GM19025 (cell line): ENCODE measurements at regions not wholly inside any gene's neighbourhood (a gene's known extent, or its start where the extent isn't known, plus 50 kb on each side); places are given as distances from the start of the nearest gene placed in this dataset.

Source experiments
- ATAC-seq: cut with Tn5 transposase; IDR thresholded peaks from one replicate; pipeline ENCODE4 v1.9.1; 2021; ENCODE audit warnings: mild to moderate bottlenecking, low read depth, moderate library complexity; ENCODE audit not compliant: unreplicated experiment

DNA sequence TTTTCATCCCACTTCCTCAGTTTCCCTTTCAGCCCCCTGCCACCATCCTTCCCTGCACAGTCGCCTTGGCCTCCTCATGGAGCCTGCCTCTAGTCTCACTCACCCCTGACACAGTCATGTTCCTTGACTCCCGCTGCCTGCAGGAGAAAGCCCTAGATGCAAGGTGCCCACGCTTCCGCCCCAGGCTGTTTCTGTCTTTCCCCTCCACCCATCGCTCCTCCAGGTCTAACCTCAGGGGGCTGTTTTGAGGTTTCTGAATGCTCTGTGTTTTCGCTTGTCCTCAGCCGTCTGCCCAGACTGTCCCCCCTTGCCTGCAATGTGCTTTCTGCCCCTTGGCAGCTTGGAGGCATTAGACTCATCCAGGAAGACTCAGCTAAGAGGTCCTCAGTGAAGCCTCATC is 89.9 kb downstream of the EMX2 start:
- no peak for ATAC-seq

DNA sequence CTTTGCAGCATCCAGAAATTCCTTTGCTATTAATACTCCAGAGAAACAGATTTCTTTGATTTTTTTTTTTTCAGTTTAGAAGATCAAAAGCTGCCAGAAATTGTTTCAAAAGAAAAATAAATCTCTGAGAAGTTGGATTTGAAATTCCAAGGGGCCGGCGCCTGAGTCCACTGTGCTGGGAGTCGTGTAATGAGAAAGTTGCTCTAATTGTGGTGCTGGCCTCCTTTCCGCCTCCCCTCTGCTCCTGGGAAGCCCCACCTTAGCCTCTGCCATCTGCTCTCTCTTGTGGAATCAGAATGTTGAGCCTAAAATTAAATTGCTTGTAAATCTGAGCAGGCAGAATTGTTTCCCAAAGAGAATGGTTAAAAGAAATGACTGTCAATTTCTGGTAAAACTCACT is 93.3 kb downstream of the EMX2 start:
- ATAC-seq, result no peak

DNA sequence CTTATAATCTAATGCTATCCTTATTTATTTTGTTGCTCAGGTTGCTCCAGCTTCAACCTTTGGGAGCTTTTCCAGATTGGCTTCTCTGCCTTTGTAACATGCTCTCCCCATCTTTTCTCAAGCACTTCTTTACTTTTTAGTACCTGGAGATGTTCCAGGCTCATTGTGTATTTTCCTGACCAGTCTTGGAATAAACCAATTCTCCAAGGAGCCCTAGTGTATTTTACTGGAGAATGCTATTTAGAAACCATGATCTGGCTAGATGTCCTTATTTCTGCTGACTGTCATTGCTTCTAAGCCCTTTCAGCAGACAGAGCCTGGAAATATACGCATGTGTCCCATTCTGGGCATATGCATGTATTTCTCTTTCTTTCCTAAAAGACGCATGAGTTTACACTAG is 95.7 kb downstream of the EMX2 start:
- ATAC-seq, result no peak

DNA sequence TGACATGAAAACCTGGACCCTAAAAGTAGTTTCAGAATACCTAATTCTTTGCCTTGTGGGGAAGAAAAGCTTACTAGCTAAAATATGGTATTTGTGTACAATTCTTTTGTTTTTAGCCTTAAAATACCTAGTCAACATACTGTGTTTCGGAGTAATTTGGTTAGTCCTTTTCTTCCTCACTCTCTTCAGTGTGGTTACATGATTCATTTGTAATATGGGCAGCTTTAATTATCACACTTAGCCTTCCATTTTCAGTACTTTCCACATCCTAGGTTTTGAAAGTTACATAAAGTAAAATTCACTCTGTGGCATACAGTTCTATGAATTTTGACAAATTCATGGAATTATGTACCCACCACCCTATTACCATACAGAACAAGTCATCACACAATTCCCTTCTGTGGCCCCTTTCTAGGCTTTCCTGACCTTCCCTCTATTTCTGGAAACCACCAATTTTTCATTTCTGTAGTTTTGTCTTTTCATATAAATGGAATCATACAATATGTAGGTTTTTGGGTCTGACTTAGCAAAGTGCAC is 96.2 kb downstream of the EMX2 start:
- ATAC-seq, result no peak

DNA sequence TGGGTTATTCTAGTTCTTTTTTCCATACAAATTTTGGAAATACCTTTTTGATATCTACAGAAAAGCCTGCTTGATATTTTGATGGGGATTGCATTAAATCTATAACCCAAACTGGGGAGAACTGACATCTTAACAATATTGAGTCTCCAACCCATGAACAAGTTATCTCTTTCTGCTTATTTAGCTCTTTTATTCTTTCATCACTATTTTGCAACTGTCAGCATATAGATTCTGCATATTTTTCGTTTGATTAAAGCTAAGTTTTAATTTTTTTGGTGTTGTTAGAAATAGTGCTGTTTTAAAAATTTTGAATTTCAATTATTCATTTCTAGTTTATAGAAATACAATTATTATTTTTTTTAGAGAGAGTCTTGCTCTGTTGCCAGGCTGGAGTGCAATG is 97.9 kb downstream of the EMX2 start:
- ATAC-seq, result no peak

DNA sequence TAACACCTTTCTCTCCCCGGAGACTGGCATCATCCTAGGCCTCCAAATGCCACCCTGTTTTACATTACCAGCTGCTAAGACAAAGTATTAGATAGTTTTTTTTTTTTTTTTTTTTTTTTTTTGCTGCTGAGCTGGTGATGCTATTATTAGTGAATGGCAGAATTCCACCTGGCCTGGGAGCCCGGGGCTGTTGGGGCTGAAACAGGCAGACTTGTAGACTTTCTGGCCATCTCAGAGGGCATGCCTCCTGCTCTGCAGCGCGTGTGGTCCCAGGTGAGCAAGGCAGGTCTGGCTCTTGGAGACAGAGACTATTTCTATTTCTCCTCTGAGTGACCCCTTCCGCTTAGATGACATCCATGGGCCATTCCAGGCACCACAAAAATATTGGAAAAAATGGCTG is 104.2 kb downstream of the EMX2 start:
- ATAC-seq, result no peak

DNA sequence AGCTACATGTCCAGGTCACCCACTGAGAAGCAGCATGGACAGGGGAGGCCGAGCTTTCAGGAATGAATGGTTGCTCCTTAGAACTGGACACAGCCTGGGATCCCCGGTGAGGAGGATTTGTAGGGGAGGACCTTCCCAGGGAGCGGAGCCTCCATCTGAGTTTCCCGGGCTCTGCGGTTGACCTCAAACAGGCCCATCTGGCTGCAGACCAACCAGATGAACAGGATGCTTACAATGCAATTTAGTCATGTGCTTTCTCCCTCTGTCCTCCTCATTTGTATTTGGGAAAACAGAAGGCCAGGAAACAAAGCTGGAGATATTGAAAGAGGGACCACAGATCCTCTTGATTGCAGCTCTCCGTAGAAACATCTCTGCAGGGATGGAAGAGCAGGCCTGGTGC is 104.8 kb downstream of the EMX2 start:
- ATAC-seq, result no peak

DNA sequence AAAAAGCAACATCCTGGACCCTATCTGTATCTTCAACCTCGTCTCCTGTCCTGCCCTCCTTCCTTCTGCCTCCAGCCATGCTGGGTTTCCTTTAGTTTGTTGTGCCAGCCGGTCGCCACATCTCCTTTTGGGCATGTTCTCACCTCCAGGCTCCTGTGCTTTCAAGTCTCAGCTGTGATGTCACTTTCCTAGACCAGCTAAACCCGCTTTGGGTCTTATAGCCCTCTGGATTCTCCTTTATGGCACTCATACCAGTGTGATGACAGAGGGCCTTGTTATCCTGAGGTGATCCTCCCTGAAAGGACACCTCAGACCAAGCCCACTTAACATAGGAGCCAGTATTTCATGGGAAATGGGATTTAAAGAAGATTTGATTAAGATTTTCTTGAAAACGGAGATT is 108.6 kb downstream of the EMX2 start:
- ATAC-seq, result no peak

DNA sequence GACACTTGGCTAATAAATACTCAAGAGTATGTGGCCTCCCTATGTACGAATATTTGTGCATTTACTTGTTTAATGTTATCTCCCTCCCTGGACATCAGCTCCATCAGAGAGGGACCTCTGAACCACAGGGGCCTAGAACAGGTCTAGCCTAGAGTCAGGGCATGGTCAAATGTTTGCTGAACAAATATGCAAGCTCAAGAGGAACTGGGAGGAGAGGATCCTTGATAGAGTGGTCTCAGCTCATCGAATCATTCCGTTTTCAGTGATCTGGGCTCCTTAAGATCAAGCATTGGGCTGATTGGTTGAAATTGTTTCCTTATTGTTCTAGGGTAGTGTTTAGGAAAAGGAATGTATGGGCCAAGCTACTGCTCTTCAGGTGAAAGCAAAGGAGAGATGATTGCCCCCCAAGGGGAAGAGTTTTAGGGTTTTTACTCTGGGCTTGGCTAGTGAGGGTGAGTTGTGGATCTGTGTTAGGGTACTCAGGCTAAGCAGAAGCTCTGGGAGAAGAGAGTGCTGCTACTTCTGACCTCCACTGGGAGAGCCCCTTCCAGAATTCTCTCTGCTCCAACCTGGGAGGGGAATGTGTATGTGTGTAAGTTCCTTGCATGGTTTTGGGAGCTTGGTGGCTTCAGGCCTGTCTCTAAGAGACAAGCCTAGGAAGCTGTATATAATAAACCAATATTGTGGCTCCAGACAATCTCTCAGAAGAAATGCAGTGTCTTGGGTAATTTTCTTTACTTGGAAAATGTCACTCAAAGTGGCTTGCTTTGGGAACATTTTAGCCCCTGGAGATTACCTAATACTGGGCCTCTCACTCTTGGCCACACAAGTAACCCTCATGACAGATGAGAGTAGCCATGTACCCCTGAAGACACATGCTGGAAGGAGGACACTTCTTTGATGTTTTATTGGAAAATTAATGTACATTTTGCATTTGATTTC is 110.0 kb downstream of the EMX2 start:
- ATAC-seq, result peak; percentile 11

DNA sequence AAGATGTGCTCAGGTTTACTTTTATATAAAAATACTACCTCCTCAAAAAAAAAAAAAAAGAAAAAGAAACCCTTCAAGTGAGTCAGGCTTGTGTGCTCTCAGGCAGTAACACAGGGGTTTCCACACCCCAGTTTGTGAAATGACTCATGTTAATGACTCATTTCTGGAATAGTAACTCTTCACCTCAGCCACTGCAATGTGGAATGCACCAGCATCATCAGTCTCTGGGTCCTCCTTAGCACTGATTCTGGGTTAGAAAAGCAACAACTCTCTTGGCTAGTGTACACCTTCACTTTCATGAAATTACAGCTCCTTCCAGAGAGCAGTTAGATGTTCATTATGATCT is 110.6 kb downstream of the EMX2 start:
- peak; percentile 75 for ATAC-seq

DNA sequence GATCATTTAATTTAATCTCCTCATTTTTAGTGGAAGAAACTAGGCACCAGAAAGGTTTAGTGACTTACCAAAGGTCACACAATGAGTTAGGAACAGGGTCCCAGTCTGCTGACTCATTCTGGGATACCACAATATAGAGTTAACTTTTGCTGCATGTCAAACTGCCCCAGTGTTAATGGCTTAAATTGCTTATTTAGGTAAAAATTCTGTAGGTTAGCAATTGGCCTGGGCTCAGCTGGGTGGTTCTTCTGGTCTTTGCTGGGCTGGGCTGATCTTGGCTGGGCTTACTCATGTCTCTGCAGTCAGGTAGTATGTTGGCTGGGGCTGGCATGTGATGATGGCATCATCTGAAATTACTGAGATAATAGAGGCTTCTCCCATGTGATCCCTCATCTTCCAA is 111.6 kb downstream of the EMX2 start:
- no peak for ATAC-seq

DNA sequence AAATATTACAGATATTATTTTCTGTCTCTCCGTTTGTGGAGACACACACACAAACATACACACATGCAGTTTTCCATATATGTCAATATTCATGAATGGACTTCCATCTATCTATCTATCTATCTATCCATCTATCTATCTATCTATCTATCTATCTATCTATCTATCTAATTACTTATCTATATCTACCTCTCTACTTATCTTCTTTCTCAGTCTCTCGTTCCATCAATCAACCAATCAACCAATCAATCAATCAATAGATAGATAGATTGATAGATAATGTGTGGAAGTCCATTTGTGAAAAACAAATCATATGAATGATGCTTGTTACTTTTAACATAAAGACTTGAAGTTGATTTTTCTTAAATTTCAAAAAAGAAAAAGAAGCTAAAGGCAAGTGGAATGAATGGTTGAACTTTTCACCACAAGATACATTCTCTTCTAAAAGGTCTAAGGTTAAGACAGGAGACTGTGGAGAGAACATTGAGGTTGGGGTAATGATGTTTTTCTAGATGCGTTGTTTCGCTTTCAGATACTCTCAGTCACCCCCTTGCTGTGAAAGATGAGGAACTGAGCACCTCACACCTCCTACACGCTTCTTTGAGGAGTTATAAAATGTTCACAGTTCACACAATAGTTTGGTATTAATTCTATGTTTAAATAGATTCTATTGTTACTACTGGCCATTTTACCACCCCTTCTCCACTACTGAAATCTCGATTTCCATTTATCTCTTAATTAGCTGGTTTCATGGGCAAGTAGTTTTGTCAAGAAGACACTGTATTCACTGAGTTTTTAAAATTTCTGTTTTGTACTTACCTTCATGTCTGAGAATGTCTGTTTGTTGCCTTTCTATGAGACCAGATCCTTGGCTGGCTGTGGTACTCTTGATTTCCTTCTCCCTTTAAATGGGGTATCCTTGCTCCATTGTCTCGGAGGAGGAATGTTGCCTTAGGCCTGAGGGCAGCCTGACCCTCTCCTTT is 114.1 kb downstream of the EMX2 start:
- ATAC-seq, result peak; percentile 79

DNA sequence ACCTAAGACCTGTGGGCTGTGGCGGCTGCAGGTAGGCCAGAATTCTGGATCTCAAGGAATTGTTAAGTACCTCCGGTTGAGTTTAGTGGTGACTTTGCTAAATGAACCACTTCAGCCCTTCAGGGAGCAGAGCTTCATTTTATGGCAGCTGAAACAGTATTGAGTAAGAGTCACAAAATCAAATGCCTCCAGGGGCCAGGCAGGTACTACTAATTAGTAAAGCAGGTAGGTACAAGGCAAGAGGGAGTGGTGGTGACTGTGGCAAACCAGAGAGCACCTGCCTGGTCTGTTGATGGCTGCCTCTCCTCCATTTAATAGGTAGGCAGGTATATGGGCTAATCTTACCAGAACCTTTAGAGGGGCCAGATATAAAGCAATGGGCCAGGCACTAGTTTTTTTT is 118.8 kb downstream of the EMX2 start:
- no peak for ATAC-seq

DNA sequence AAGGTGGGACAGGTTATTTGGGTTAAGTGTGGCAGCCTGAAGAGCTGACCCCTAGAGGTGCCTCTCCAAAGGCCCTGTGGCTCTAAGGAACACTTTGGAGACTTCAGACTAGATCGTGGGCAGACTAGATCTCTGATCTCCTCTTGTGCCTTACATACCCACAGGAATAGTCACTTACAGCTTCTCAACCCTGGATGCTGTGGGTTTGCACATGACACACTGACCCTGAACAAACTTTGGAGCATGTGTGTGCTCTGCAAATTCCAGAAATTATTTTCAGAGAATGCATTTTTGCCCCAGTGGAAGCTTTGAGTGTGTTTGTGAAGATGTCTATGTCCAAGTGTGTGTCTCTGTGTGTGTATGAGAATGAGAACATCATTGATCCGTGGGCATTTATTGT is 119.6 kb downstream of the EMX2 start:
- no peak for ATAC-seq

DNA sequence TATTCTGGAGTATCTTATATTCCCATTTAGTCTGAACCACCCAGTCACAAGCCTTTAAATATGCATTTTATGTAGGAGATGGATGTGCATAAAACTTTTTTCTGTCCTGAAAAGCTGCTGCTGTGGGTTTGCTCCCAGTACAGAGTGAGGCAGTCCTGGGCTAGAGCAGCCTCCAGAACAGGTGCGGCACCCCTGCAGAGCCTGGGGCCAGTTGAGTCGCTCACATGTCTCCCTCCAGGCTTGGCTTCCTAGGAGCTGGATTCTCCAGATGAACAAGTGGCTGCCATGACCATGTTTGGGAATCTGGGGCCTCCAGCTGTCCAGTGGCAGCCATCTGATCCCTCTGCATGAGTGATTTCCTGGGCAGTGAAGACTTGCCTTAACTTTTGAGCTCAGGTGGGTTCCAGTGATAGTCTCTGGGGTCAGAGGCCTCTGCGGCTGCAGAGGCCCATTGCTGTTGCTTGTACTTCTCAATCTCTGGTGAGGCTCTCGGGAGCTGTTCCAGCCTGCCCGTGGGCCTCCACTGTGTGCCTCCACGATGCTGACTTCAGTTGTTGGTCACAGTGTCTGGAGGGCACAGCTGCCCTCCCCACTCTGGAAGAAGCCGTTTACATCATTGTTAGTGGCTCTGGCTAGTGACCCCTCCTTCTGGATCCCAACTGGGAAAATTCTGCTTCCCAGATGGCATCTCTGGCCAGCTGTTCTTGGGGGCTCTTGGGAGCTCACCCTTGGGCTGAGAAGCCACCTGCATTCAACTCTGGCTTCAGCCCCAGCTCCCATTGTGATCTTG is 120.4 kb downstream of the EMX2 start:
- no peak for ATAC-seq

DNA sequence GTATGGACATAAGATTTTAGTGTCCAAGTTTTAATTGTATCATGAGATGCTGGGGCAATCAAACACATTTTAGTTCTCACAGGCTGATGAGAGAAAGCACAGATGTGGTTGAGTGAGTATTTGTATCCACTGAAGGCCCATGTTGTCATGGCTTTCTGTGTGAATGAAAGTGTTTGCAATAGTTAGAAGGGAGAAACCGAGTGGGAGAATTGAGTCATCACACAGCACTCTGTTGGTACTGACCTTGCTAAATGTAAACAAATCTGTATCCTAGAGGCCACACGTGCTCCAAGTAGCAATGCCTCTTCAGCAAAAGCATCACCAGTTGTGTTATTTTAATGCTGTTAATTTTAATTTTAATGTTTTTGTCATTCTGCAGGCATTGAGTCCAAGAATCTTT is 121.2 kb downstream of the EMX2 start:
- peak; percentile 97 for ATAC-seq

DNA sequence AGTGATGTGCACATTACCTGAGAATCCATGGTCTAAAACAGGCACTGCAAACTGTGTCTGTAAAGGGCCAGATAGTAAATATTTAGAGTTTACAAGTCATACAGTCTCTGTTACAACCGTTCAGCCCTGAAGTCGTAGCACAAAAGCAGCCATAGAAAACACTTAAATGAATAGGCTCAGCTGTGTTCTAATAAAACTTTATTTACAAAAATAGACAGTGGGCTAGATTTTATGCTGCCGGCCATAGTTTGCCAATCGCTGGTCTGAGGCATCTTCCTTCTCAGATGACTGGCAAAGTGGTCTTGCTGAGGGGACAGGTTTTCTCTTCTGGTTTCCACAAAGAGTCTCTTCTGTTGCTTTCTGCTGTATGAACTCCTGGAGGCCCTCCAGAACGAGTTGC is 121.7 kb downstream of the EMX2 start:
- no peak for ATAC-seq

DNA sequence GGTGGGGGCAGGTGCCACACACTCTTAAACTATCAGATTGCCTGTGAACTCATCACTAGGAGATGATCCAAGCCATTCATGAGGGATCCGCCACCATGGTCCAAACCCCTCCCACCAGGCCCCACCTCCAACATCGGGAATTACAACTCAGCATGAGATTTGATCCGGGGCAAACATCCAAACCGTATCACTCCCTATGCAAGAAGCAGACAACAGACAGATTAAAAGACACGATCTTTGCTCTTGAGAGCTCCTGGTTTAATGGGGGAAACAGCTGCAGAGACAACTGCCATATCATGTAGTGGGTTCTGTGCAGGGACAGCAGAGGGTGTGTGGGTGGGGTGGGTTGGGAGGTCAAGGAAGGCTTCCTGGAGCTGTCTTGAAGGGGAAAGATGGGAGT is 123.6 kb downstream of the EMX2 start:
- no peak for ATAC-seq

DNA sequence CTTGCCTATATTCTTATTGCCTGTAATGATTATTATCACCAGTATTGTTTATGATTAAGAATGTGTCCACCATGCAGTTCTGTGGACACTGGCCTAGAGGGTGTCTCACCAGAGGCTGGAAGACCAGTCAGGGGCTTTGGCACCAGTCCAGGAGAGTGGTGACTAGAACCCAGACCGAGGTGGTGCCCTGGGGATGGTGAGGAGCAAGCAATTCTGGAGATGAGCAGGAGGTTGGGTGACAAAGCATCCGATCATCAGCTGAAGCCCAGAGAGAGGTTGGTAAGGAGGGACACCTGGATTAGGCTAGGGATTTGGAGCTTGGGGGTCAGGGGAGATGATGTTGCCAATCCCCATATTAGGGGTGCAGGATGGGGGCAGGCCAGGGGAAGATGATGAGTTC is 124.4 kb downstream of the EMX2 start:
- no peak for ATAC-seq

DNA sequence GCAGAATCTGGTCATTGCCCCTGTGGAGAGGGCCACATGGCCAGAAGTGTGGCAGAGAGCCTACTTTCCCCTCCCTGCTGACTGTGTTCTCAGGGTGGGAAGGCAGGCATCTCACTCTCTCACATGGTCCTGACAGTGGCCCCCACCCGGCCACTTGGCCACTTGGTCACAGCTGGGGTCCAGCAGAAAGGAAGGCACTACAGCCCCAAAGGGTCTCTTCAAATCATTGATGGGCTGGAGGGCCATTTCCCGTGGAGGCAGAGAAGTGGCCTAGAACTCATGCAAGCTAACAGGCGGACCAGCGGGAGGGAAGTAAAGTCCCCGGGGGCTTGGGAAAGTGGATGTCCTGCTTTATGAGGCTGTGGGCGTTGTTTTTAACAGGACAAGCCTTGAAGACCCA is 125.3 kb downstream of the EMX2 start:
- no peak for ATAC-seq
